CD4-positive, CD25-positive, alpha-beta regulatory T cell (primary cell): ENCODE measurements at regions not wholly inside any gene's neighbourhood (a gene's known extent, or its start where the extent isn't known, plus 50 kb on each side); places are given as distances from the start of the nearest gene placed in this dataset.
A peak's percentile ranks its signal among the peaks of the same experiment; 100 is the strongest.
"Not testable (repeated sequence)": the region's sequence is repeated elsewhere in the genome, so short reads cannot be mapped to it uniquely, and the experiment has no call there.

Source experiments
- ATAC-seq, 2 donors: fragments of 150-1000 bp; cut with Tn5 transposase; one replicate each; pipeline ENCODE4 v1.10.0; 2021; ENCODE audit warnings: low read depth in 2 of 2, moderate number of reproducible peaks in 2 of 2, moderate library complexity in 1 of 2
- DNase-seq, 3 donors: peaks; one replicate each; pipeline versions ENCODE4 v3.0.0 to v3.0.0-alpha.2; 2012 to 2022; ENCODE audit warnings: mixed read lengths in 1 of 3
- H3K27ac ChIP-seq: one replicate; pipeline ENCODE4 v1.7.0; 2013; ENCODE audit warnings: mild to moderate bottlenecking, low read length; ENCODE audit not compliant: insufficient read depth, poor library complexity, severe bottlenecking
- H3K27me3 ChIP-seq: one replicate; pipeline ENCODE4 v1.7.0; 2013; ENCODE audit warnings: low read length; ENCODE audit not compliant: control insufficient read depth, insufficient read depth
- H3K36me3 ChIP-seq: one replicate; pipeline ENCODE4 v1.7.0; 2013; ENCODE audit warnings: mild to moderate bottlenecking, low read length, moderate library complexity; ENCODE audit not compliant: control insufficient read depth, insufficient read depth
- H3K4me1 ChIP-seq: 2 replicates; pipeline ENCODE4 v1.7.0; 2013; ENCODE audit warnings: mild to moderate bottlenecking, low read length; ENCODE audit not compliant: insufficient read depth, control insufficient read depth, poor library complexity, severe bottlenecking
- H3K4me3 ChIP-seq: one replicate; pipeline ENCODE4 v1.7.0; 2013; ENCODE audit warnings: low read depth, mild to moderate bottlenecking, low read length, moderate library complexity
- H3K9me3 ChIP-seq, 2 experiments: 1 replicate in 1 of 2; 2 replicates in 1 of 2; pipeline ENCODE4 v1.7.0; 2013; ENCODE audit warnings: low read length in 2 of 2, mild to moderate bottlenecking in 1 of 2, moderate library complexity in 1 of 2; ENCODE audit not compliant: control insufficient read depth in 2 of 2
- H3K27ac Mint-ChIP-seq, 3 donors: one replicate each; pipeline ENCODE4 v1.8.0; 2020 to 2022; ENCODE audit warnings: mild to moderate bottlenecking in 3 of 3, mixed read lengths in 3 of 3, moderate library complexity in 2 of 3
- H3K27me3 Mint-ChIP-seq: one replicate; pipeline ENCODE4 v1.8.0; 2022; ENCODE audit warnings: mild to moderate bottlenecking, mixed read lengths
- H3K36me3 Mint-ChIP-seq: one replicate; pipeline ENCODE4 v1.8.0; 2020; ENCODE audit warnings: mixed read lengths
- H3K4me1 Mint-ChIP-seq, 4 donors: one replicate each; pipeline ENCODE4 v1.8.0; 2020 to 2022; ENCODE audit warnings: mixed read lengths in 4 of 4, mild to moderate bottlenecking in 1 of 4
- H3K4me3 Mint-ChIP-seq, 4 donors: one replicate each; pipeline ENCODE4 v1.8.0; 2020 to 2022; ENCODE audit warnings: mild to moderate bottlenecking in 4 of 4, mixed read lengths in 4 of 4, moderate library complexity in 3 of 4
- H3K9me3 Mint-ChIP-seq, 7 donors: one replicate each; pipeline ENCODE4 v1.8.0; 2020 to 2022; ENCODE audit warnings: mixed read lengths in 7 of 7, mild to moderate bottlenecking in 3 of 7, moderate library complexity in 2 of 7

DNA sequence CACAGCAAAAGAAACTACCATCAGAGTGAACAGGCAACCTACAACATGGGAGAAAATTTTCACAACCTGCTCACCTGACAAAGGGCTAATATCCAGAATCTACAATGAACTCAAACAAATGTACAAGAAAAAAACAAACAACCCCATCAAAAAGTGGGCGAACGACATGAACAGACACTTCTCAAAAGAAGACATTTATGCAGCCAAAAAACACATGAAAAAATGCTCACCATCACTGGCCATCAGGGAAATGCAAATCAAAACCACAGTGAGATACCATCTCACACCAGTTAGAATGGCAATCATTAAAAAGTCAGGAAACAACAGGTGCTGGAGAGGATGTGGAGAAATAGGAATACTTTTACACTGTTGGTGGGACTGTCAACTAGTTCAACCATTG lies 207.8 kb downstream of the USP6NL start:
- H3K4me1 ChIP-seq, result peaks cover 41% of the 10 kb centered on the region
- H3K27me3 ChIP-seq, ATAC-seq, H3K36me3 ChIP-seq, H3K9me3 ChIP-seq, H3K27me3 Mint-ChIP-seq, H3K36me3 Mint-ChIP-seq, H3K9me3 Mint-ChIP-seq, DNase-seq: not testable (repeated sequence)
- peak overlapping the region; percentile 77 for H3K27ac ChIP-seq
- H3K4me1 Mint-ChIP-seq, result peaks cover 16 to 84% (median 37%) of the 10 kb centered on the region in 4 donors
- peak overlapping the region; percentile 67 for H3K4me3 ChIP-seq
- peak overlapping the region; percentile 49 to 88 (median 67) for H3K4me3 Mint-ChIP-seq
- H3K27ac Mint-ChIP-seq, result peak overlapping the region; percentile 92 to 97 (median 95)

DNA sequence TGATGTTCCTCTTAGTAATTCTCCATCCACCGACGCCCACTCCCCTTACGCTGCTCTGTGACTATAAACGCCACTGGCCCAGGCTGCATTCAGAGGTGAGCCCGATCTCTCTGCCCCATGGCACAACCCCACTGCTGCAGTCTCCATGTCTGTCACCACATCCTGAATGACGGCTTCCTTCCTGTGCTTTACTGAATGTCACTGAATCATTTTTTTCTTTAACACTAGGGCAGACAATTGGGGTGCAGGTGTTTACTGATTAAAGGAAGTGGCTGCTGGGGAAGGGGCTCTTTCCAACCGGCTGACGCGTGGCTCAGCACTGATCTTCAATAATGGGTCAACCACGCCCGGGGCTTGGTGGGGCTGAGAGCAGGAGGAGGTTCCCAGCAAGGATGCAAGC lies 208.3 kb downstream of the USP6NL start:
- Mint-ChIP-seq H3K27me3 (no peaks in the 10 kb centered on the region), H3K36me3 (peaks cover 4% of the 10 kb centered on the region), H3K4me1 (peaks cover 16 to 84% (median 38%) of the 10 kb centered on the region in 4 donors), H3K4me3 (peak overlapping the region; percentile 49 to 88 (median 67)), H3K9me3 (peaks cover 0 to 8% (median 3%) of the 10 kb centered on the region in 7 donors), H3K27ac (peak overlapping the region; percentile 92 to 97 (median 95))
- Histone ChIP-seq H3K4me3 (peak overlapping the region; percentile 67), H3K27me3 (no peaks in the 10 kb centered on the region), H3K9me3 (no peaks in the 10 kb centered on the region), H3K36me3 (no peaks in the 10 kb centered on the region), H3K4me1 (peaks cover 35% of the 10 kb centered on the region), H3K27ac (peak overlapping the region; percentile 77)
- ATAC-seq, result peak; percentile 98 to 99
- DNase-seq, result peak; percentile 30 to 92 (median 84)

DNA sequence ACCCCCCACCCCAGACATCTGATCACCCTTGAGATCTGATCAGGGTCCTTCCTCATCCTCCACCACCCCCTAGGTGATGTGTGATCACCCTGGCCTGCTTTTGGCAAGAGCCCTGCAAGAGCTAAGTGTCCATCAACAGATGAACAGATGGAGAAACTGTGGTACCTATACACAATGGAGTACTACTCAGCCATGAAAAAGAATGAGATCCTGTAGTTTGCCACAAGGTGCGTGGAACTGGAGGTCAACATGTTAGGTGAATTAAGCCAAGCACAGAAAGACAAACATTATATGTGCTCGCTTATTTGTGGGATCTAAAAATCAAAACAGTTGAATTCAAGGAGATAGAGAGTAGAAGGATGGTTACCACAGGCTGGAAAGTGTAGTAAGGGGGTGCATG lies 209.1 kb downstream of the USP6NL start:
- Mint-ChIP-seq H3K4me3 (peak overlapping the region; percentile 16 to 71 (median 44)), H3K4me1 (peaks cover 12 to 83% (median 36%) of the 10 kb centered on the region in 4 donors), H3K27me3 (no peaks in the 10 kb centered on the region), H3K27ac (peak overlapping the region; percentile 45 to 92 (median 57)), H3K9me3 (peaks cover 0 to 8% (median 3%) of the 10 kb centered on the region in 7 donors), H3K36me3 (peaks cover 2% of the 10 kb centered on the region)
- Histone ChIP-seq H3K4me3 (peak overlapping the region; percentile 67), H3K9me3 (no peaks in the 10 kb centered on the region), H3K4me1 (peaks cover 28% of the 10 kb centered on the region), H3K27me3 (no peaks in the 10 kb centered on the region), H3K36me3 (no peaks in the 10 kb centered on the region), H3K27ac (peak overlapping the region; percentile 77)
- DNase-seq, result no peak
- ATAC-seq, result no peak

DNA sequence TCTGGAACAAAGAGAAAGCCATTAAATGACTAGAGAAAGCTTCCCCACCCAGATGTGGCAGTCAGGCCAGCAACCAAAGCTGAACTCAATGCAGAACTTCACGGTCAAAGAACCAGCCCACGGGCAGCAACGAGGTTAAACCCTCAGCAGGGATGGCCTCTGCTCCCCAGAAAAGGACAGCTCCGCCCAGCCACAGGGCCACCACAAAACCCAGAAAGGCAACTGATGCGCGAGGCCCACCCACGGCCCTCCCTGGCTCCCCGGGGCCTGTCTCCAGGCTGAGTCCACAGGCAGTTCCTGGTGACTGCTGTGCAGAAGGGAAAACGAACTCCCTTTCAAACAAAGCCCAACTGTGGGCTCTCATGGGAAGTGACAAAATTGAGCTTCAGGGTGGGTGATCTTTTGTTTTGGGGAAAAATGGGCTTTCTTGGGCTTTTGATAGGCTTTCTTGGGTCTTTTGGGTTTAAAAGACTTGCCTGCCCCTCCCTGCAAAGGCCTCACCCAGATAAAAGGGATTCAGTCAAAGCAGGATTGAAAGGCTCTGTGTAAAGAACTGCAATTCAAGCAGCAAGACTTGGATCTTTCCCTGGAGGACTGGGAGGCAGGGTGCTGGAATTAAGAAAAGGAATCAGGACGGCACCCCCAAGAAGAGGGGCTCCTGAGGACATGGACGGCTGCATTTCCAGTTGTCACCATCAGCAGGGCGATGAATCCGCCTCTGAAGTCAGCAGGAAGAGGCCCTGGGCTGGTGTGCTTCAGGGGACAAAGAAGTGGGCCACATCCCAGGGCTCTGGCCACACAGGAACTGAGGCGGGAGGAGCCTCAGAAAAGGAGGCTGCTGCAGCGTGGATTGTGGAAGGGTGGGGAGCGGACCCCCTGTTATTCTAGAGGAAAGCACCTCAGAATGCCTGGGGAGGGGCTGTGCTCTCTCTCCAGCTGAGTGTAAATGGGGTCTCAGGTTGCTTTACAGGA lies 209.9 kb downstream of the USP6NL start:
- Mint-ChIP-seq H3K9me3 (peaks cover 0 to 8% (median 2%) of the 10 kb centered on the region in 7 donors), H3K36me3 (no peaks in the 10 kb centered on the region), H3K4me3 (peak overlapping the region; percentile 16 to 62 (median 45)), H3K4me1 (peaks cover 10 to 75% (median 32%) of the 10 kb centered on the region in 4 donors), H3K27ac (peak overlapping the region in 2 of 3 donors; percentile 90 to 92), H3K27me3 (no peaks in the 10 kb centered on the region)
- Histone ChIP-seq H3K4me1 (peaks cover 23% of the 10 kb centered on the region), H3K27ac (no peak overlapping the region), H3K9me3 (no peaks in the 10 kb centered on the region), H3K36me3 (no peaks in the 10 kb centered on the region), H3K27me3 (no peaks in the 10 kb centered on the region), H3K4me3 (peak overlapping the region; percentile 37)
- DNase-seq (peak in 1 of 3 donors; percentile 23), ATAC-seq (no peak)

DNA sequence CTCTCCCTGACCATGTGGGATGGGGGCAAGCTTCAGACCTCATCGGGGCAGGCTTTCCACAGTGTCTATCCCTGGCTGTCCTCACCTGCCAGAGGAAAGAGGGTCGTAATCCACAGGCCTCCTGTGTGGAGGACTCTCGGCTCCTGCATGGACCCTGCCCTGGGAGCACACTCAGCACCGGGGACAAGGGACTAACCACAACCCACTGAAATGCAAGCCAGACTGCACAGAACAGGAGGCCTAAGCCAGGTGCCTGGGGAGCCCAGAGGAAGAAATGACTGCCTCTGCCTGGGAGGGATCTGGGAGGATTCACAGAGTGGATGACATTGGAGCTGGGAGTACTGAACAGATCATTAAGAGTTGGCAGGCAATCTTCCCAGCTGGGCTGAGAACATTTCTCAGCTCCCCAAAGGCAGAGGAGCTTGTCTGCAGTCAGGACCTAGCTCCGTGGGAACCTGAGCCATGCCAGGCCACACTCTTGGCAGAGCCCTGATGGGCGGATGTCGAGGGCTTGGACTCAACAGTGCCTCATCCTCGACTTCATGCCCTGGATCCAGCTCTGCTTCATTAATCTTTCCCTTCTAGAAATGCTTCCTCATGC lies 213.4 kb downstream of the USP6NL start:
- DNase-seq (no peak), ATAC-seq (no peak)
- peaks cover 21% of the 10 kb centered on the region for H3K4me1 ChIP-seq
- no peak overlapping the region for H3K4me3 ChIP-seq
- H3K27me3 Mint-ChIP-seq, result peaks cover 1% of the 10 kb centered on the region
- H3K36me3 Mint-ChIP-seq, result no peaks in the 10 kb centered on the region
- H3K9me3 ChIP-seq, result no peaks in the 10 kb centered on the region
- H3K4me1 Mint-ChIP-seq, result peaks cover 7 to 52% (median 23%) of the 10 kb centered on the region in 4 donors
- H3K36me3 ChIP-seq, result no peaks in the 10 kb centered on the region
- H3K4me3 Mint-ChIP-seq, result no peak overlapping the region
- H3K27ac ChIP-seq, result no peak overlapping the region
- H3K9me3 Mint-ChIP-seq, result peaks cover 0 to 6% (median 0%) of the 10 kb centered on the region in 7 donors
- no peaks in the 10 kb centered on the region for H3K27me3 ChIP-seq
- H3K27ac Mint-ChIP-seq, result peak overlapping the region in 2 of 3 donors; percentile 22 to 56

DNA sequence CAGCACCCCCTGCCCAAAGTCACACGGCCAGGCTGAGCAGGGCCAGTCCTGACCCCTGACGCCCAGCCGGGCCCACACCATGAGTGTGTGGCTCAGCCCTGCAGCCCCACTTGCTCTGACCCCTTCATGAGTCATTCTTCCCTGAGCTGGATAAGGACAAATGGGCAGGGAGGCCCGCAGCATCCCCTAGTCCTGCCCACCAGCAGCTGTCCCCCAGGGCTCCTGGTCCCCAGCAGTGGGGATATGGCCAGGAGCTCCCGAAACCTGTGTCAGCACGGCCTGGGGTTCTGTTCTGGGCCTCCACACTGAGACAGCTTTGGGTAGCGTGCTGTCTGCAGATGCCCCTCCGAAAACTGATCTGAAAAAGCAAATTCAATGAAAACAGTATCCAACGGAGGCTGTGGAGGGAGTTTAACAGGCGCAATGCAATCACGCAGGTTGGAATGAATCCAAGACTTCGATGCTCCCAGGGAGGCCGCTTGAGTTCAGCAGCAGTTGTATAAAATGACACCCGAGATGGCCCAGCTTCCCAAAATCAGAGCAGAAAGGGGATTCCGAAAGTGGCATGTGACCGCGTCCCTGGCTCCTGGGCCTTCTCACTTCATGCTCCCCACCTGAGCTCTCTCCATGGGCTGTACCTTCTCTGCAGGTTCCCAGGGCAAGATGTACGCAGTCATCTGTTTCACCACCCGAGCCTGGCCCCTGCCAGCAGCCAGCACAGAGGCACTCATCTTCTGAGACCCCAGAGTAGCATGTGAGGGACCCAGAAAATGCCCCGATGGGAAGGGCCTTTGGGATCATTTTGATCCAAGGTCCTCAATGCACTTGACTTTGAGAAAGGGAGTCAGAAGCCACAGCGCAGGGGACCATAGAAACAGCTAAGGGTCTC lies 214.1 kb downstream of the USP6NL start:
- Mint-ChIP-seq H3K4me1 (peaks cover 4 to 46% (median 17%) of the 10 kb centered on the region in 4 donors), H3K4me3 (no peak overlapping the region), H3K27me3 (peaks cover 5% of the 10 kb centered on the region), H3K9me3 (peaks cover 0 to 1% (median 0%) of the 10 kb centered on the region in 7 donors), H3K27ac (peak overlapping the region in 1 of 3 donors; percentile 44), H3K36me3 (no peaks in the 10 kb centered on the region)
- Histone ChIP-seq H3K27me3 (no peaks in the 10 kb centered on the region), H3K27ac (no peak overlapping the region), H3K4me1 (peaks cover 14% of the 10 kb centered on the region), H3K9me3 (no peaks in the 10 kb centered on the region), H3K36me3 (no peaks in the 10 kb centered on the region), H3K4me3 (no peak overlapping the region)
- DNase-seq (no peak), ATAC-seq (no peak)

DNA sequence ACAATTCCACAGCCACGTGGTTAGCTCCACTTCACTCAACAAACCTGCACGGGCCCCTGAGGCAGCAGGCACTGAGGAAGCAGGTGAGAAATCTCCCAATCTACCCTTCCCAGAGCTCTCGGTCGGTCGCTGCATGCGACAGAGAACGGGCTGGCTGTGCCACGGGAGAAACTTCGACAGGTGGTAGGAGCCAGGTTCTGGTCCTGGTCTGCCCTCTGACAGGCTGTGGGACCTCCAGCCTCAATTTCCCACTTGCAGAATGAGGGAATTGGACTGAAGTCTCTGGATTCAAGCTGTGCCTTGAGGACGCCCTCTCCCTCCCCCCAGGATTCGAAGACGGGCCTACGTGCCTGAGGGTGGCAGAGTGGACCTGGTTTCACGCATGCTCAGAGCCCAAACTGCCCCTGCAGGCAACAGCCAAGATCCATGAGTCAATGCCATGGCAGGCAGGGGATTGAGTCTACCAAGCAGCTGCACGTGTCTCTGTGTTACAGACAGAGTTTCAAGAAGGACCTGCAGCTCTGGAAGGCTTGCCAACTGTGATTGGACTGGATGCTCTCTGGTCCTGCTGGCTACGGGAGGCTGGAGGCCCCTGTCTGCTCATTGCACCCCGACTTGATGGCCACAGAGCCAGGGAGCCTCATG lies 215.0 kb downstream of the USP6NL start:
- H3K36me3 Mint-ChIP-seq, result no peaks in the 10 kb centered on the region
- H3K4me3 Mint-ChIP-seq, result no peak overlapping the region
- no peak overlapping the region for H3K27ac Mint-ChIP-seq
- Histone ChIP-seq H3K27ac (no peak overlapping the region), H3K36me3 (no peaks in the 10 kb centered on the region), H3K4me3 (no peak overlapping the region), H3K27me3 (no peaks in the 10 kb centered on the region), H3K9me3 (no peaks in the 10 kb centered on the region), H3K4me1 (peaks cover 5% of the 10 kb centered on the region)
- H3K27me3 Mint-ChIP-seq, result peaks cover 5% of the 10 kb centered on the region
- ATAC-seq, result no peak
- no peak for DNase-seq
- peaks cover 0 to 1% (median 0%) of the 10 kb centered on the region in 7 donors for H3K9me3 Mint-ChIP-seq
- H3K4me1 Mint-ChIP-seq, result peaks cover 4 to 37% (median 10%) of the 10 kb centered on the region in 4 donors
